OCI-LY3 (cell line): ENCODE measurements at regions not wholly inside any gene's neighbourhood (a gene's known extent, or its start where the extent isn't known, plus 50 kb on each side); places are given as distances from the start of the nearest gene placed in this dataset.

Source experiments
- EZH2phosphoT487 ChIP-seq: fragments of 200-600 bp; shearing (Covaris generic); IDR thresholded peaks from 2 replicates; pipeline ENCODE4 v1.6.1; 2018; ENCODE audit warnings: antibody characterized with exemption, mixed run types, low read depth
- TF ChIP-seq, protein P1 (sequence below): fragments of 200-600, 300-600 bp; sonication (generic); IDR thresholded peaks from 2 replicates; pipeline ENCODE4 v1.5.1; 2014; ENCODE audit warnings: antibody characterized with exemption, low read length, low read depth

DNA sequence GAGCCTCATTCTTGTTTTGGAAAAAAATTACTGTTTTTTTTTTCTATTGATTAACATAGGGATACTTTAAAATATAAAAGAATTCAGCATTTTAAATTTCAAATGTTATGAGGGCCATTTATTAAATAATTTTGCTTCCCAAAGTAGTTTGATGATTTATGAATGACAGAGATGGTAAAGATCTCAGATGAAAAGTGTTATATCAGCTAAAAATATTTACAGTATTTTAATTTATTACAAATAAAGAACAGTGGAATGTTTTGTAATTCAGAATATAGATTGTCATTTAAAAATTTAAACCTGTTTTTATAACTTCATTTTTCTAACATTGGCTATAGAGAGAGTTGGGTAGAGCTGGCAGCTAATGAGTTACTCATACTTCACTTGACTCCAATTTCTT lies 256.0 kb downstream of the TPBG start:
- TF ChIP-seq, protein P1, sequence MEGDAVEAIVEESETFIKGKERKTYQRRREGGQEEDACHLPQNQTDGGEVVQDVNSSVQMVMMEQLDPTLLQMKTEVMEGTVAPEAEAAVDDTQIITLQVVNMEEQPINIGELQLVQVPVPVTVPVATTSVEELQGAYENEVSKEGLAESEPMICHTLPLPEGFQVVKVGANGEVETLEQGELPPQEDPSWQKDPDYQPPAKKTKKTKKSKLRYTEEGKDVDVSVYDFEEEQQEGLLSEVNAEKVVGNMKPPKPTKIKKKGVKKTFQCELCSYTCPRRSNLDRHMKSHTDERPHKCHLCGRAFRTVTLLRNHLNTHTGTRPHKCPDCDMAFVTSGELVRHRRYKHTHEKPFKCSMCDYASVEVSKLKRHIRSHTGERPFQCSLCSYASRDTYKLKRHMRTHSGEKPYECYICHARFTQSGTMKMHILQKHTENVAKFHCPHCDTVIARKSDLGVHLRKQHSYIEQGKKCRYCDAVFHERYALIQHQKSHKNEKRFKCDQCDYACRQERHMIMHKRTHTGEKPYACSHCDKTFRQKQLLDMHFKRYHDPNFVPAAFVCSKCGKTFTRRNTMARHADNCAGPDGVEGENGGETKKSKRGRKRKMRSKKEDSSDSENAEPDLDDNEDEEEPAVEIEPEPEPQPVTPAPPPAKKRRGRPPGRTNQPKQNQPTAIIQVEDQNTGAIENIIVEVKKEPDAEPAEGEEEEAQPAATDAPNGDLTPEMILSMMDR: no peak
- TF ChIP-seq EZH2phosphoT487: no peak
